ENCODE measurements at regions not wholly inside any gene's neighbourhood (a gene's known extent, or its start where the extent isn't known, plus 50 kb on each side); places are given as distances from the start of the nearest gene placed in this dataset.

- TF ChIP-seq, protein P1, sequence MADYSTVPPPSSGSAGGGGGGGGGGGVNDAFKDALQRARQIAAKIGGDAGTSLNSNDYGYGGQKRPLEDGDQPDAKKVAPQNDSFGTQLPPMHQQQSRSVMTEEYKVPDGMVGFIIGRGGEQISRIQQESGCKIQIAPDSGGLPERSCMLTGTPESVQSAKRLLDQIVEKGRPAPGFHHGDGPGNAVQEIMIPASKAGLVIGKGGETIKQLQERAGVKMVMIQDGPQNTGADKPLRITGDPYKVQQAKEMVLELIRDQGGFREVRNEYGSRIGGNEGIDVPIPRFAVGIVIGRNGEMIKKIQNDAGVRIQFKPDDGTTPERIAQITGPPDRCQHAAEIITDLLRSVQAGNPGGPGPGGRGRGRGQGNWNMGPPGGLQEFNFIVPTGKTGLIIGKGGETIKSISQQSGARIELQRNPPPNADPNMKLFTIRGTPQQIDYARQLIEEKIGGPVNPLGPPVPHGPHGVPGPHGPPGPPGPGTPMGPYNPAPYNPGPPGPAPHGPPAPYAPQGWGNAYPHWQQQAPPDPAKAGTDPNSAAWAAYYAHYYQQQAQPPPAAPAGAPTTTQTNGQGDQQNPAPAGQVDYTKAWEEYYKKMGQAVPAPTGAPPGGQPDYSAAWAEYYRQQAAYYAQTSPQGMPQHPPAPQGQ (CRISPR knock-in tag; IDR thresholded peaks at IDR 0.05; ENCODE audit: borderline replicate concordance), result no peak
- TF ChIP-seq ZFP36 (IDR thresholded peaks at IDR 0.05; ENCODE audit: borderline replicate concordance, low read depth, low read length, partially characterized antibody) (no peak), ZFAT (CRISPR knock-in tag; conservative IDR thresholded peaks at IDR 0.05) (no peak)
These were observed 546.0 kb upstream of the EPHA5 start (continued) for GRCh38 chr4:66216252-66216651.

- FAIRE-seq, result no peak
- TF ChIP-seq, protein P2, sequence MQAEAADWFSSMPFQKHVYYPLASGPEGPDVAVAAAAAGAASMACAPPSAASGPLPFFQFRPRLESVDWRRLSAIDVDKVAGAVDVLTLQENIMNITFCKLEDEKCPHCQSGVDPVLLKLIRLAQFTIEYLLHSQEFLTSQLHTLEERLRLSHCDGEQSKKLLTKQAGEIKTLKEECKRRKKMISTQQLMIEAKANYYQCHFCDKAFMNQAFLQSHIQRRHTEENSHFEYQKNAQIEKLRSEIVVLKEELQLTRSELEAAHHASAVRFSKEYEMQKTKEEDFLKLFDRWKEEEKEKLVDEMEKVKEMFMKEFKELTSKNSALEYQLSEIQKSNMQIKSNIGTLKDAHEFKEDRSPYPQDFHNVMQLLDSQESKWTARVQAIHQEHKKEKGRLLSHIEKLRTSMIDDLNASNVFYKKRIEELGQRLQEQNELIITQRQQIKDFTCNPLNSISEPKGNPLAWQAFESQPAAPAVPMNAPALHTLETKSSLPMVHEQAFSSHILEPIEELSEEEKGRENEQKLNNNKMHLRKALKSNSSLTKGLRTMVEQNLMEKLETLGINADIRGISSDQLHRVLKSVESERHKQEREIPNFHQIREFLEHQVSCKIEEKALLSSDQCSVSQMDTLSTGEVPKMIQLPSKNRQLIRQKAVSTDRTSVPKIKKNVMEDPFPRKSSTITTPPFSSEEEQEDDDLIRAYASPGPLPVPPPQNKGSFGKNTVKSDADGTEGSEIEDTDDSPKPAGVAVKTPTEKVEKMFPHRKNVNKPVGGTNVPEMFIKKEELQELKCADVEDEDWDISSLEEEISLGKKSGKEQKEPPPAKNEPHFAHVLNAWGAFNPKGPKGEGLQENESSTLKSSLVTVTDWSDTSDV (CRISPR knock-in tag; IDR thresholded peaks at IDR 0.05), result no peak
- TF ChIP-seq TRIM22 (IDR thresholded peaks at IDR 0.05) (no peak), MLLT10 (CRISPR knock-in tag; IDR thresholded peaks at IDR 0.05) (no peak), ZNF34 (CRISPR knock-in tag; IDR thresholded peaks at IDR 0.05; ENCODE audit: borderline replicate concordance) (no peak), ZBTB7B (CRISPR knock-in tag; IDR thresholded peaks at IDR 0.05) (no peak)
- TF ChIP-seq, protein P3, sequence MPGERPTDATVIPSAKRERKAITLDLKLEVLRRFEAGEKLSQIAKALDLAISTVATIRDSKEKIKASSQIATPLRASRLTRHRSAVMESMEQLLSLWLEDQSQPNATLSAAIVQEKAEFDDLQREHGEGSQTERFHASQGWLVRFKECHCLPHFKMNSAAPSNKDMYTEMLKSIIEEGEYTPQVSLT (CRISPR knock-in tag; IDR thresholded peaks at IDR 0.05; ENCODE audit: borderline replicate concordance, low read depth), result no peak
- 88% methylated on average over 5 of the region's 5 CpGs for WGBS (ENCODE audit: low lambda C conversion rate)
- no peaks in the 10 kb centered on the region for H3K36me3 ChIP-seq (replicated peaks in 1 of 2; ENCODE audit: control insufficient read depth in 1 of 2, insufficient read depth in 2 of 2, low read length in 2 of 2)
- no peaks in the 10 kb centered on the region for H4K20me1 ChIP-seq (ENCODE audit: insufficient read depth, low read length)
- H3K9ac ChIP-seq (ENCODE audit: insufficient read depth, low read depth, low read length), result no peak overlapping the region
- no peak overlapping the region for H3K4me2 ChIP-seq (ENCODE audit: low read depth, low read length)
- no peaks in the 10 kb centered on the region for H3K9me3 ChIP-seq (ENCODE audit: low read length)
- no peaks in the 10 kb centered on the region for H3K79me2 ChIP-seq (ENCODE audit: insufficient read depth, low read length)
- H2AFZ ChIP-seq (ENCODE audit: low read length), result no peak overlapping the region
- H3K27me3 ChIP-seq (ENCODE audit: control insufficient read depth in 1 of 2, insufficient read depth in 2 of 2, low read length in 2 of 2), result no peaks in the 10 kb centered on the region
- ATAC-seq, result no peak
- intact Hi-C loops (cut with micrococcal nuclease; ENCODE audit: unreplicated experiment), result no loop called here
- no peak overlapping the region for H3K27ac ChIP-seq (ENCODE audit: extremely low read length, insufficient read depth, low read length)
- POLR2A ChIA-PET, result no interaction called here
- no peaks in the 10 kb centered on the region for H3K4me1 ChIP-seq (ENCODE audit: insufficient read depth, low read length)
- CTCF ChIA-PET (ENCODE audit: low intra/inter-chr PET ratio, low total read pairs), result no interaction called here
- no TSS peak for BruUV-seq (replicated peaks)
- in situ Hi-C loops (cut with HindIII; ENCODE audit: extremely low pct_ligation_motif_present, low pct_unique_long_range_greater_than_20kb), result no loop called here
- no peak for DNase-seq (ENCODE audit: low spot score)
- H3K4me3 ChIP-seq (replicated peaks in 1 of 3; ENCODE audit: insufficient read depth in 1 of 3, low read depth in 2 of 3, low read length in 3 of 3), result no peak overlapping the region
These were observed 542.2 kb upstream of the EPHA5 start for GRCh38 chr4:66212489-66212888.

Data from HepG2 (cell line).